NCI-H446 treated with DMSO at 0.1 percent for 48 hours (cell line): ENCODE measurements at regions not wholly inside any gene's neighbourhood (a gene's known extent, or its start where the extent isn't known, plus 50 kb on each side); places are given as distances from the start of the nearest gene placed in this dataset.

ENCODE experiments used
- DNase-seq: peaks from one replicate; lab custom pipeline; 2025; lab: John Stamatoyannopoulos, UW

DNA sequence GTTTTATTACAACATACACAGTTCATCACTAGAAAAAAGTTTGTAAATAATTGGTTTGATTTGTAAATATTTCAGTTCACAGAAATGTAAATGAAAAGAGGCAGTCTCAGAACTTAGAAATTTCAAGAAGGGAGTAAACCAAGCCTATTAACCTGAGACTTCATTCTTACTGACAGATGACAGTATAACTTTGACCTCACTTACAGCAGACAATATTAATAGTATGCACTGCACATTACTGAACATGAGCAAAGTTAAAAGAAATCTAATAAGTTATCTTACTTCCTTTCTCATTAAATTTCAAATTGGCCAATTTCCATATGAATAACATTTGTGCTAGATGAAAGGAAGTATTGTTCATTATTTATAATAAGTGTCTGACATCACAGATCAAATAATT lies 235.8 kb downstream of the SLC6A15 start:
- no peak for DNase-seq

DNA sequence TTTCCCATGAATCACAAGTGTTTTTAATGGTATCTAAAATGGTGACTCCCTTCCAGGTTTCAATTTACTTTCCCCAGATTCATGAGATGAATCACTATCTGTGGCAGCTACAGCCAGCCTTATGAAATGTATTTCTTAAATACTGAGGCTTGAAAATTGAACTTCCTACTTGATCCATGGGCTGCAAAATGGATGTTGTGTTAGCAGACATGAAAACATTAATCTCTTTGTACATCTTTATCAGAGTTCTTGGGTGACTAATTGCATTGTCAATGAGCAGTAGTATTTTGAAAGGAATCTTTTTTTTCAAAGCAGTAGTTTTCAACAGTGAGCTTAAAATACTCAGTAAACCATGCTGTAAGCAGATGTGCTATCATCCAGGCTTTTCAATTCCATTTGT lies 250.8 kb downstream of the SLC6A15 start:
- no peak for DNase-seq

DNA sequence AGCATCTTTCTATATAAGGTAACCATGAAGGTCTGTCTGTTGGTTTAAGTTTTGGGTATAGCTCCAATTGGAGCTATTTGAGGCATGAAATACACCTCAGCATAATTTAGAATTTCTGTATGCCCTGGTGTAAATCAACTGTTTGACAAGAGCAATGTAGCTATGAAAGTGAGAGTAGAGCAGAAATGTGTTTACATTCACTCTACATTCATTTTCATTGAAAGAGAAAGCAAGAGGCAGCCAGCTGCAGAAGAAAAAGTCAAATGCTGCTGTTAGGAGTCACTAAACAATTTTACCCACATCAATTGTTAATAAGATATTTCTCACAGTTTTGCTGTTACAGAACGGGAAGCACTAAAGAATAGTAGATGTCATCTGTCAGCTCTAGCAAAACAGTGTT lies 252.5 kb downstream of the SLC6A15 start:
- DNase-seq, result no peak

DNA sequence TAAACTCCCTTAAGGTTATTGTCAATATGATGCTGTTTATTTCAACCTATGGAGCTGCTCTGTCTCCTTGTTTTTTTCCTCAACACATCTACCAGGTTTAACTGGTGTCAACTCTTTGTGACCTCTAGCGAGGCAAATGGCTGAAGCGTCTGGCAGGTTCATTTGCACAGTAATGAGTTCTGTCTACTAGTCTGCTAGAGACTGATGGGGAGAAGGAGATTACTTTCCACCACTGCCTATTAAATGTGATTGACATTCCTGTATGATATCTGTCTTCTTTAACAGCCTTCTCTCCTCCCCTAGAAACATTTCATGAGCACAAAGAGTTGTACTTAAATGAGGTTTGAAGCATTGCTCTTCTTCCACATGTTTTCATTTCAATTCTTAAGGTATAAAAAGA lies 253.7 kb downstream of the SLC6A15 start:
- no peak for DNase-seq

DNA sequence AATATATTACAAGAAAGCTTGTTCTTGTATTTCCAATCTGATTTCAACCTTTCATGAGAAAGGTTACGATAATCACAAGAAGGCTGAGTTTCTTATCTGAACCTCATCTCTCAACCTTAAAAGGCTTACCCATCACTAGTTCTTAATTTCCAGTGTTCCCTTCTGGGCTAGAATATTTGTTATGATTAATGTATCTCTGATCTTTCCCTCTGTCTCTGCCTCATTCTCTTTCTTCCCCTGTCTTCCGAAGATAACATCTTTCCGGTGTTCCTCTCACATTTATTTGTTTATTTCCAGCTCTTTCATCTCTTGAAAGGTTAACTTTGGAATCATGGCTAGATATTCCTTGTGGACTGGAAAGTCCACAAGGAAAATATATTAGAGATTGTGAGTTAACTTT lies 255.9 kb downstream of the SLC6A15 start:
- DNase-seq, result no peak

DNA sequence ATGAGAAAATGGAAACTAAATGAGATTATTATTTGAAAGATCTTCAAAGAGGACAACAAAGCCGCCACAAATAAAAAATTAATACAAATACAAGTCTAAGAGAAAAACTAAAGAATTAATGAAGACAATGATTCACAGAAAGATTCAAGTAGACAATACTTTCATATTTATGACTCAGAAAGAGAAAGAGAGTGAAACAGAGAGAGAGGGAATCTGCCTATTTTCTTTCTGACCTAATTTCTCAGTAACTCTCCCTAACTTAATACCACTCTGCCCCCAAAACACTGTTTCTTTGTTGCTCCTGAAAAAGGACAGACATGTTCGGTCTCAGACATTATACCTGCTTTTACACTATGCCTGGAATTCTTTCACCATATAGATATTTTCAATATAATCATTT lies 259.1 kb downstream of the SLC6A15 start:
- DNase-seq, result no peak

DNA sequence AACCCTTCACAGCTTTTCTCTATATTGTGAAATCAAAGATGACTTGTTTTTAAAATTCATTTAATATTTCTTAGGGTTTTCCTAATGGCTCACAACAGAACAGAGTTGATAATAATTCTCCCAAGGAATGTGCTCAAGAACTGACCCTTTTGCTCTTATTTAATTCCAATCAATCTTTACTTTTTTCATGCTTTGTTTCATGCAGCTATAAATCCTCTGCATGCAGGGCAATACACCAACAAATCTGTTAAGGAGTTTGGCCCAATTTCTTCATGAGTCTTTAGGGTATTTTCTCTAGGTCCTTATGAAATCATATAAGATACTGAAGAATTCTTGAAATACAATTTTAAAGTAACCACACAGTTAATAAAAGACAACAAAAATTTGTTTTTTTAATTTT lies 264.2 kb downstream of the SLC6A15 start:
- DNase-seq, result no peak

DNA sequence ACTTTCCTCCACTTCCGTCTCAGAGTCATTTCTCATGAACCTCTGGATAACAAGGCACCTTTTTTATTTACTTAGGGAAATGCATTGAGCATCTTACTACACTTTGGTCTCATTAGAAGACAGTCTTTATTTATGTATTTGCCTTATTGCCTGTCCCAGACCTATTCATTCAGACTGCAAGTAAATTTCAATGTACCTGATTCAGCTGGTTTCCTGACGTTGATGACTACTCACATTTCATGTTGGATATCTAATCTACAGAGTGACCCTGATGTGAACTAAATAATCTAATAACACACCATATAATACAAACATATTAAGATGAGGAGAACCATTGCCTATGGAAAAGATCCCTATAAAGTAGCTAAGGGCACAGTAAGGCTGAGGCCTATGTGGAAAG lies 267.7 kb downstream of the SLC6A15 start:
- DNase-seq, result no peak

DNA sequence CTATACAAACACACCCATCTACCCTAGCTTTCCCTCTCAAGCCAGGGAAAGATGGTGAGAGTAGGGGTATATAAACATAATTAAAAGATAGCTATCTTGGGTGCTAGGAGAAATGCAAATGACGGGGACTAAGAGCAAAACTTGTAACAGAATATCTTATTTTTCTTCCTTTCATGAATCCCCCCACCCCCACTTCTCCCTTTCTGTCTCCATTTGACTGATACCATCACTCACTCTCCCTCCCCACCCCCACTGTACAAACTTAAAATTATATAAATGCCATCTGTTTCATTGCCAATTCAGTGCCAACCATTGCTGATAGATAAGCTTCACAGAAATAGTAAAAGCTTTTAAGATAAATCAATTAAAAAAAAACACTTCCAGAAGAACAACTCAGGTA lies 268.6 kb downstream of the SLC6A15 start:
- DNase-seq, result no peak

DNA sequence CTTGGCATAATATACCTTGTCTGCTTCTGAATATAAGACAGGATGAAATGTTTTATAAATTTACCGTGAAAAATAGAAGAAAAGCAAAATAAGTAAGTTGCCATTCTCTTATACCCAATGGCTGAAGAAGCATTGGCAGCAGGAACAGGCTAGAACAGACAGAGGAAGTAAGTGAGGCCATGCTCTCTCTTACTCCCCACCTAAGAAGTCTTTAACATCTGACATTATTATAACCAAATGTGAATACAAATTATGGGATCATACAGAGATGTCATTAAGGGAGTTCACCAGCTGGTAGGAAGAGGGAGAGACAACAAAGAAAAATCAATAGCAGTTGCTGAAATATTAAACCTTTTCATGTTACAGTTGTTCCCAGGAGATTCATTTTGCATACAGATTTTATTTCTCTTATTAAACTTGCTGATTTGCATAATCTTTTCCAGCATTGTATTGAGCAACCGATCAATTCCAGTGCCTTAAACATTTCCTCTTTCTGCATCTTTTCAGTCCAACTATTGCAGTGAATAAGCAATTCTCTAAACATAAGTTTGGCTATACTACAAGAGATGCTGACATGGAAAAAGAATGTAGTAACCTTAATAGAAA lies 270.6 kb downstream of the SLC6A15 start:
- peak; percentile 64 for DNase-seq

DNA sequence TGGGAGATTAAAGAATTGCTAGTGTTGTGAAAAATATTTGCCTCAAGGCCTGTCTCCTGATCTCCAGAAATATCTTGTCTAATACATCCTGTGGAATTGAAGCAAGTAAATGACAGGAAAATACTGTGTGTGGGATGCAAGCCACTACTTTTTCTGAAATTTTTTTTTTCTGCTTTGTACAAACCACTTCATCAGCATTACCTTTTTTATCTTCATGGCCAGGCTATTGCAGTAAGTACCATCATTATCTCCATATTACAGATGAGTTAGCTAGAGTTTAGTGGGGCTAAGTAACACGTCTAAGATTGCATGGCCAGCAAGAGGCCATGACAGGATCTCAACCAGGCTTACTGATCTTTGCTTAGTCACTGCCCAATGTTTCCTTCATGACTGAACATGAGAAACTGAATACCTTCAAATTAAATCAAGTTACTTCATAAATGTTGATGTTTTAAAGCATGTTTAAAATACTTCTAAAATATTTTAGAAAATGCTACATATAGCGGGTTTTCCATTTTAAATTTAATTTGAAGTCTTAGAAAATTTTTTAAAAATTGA lies 273.7 kb downstream of the SLC6A15 start:
- DNase-seq, result no peak

DNA sequence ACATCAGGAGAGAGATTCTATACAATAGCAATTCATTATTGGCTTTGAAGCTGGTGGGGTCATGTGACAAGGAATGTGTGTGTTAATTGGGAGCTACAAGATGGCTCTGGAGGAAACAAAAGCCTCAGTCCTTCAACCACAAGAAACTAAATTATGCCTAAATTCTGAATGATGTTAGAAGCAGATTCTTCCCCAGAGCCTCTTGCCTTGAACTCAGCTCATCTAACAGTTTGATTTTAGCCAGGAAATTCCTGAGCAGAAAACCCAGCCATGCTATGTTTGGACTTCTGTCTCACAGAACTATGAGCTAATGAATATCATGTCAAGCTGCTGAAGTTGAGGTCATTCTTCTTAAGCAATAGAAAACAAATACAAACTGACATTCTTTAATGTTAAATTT lies 274.7 kb downstream of the SLC6A15 start:
- no peak for DNase-seq

DNA sequence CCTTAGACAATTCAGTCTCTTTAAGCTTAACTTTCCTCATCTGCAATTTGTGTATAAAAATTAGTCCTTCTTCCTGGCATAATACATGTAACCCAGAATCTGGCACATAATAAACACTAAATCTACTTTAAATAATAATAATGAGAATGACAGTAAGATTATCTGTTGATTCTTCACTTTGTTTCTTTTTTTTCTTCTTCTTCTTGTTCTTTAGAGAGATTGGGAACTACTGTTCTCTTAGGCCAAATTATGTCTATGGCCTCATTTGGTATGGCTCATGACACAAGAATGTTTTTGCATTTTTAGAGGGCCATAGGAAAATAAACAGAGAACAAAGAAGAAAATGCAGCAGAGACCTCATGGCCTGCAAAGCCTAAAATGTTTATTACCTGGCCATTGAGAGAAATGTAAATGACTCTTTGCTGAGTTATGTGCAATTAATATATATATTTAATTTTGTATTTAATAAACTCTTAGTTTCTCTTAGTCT lies 275.8 kb downstream of the SLC6A15 start:
- DNase-seq, result no peak

DNA sequence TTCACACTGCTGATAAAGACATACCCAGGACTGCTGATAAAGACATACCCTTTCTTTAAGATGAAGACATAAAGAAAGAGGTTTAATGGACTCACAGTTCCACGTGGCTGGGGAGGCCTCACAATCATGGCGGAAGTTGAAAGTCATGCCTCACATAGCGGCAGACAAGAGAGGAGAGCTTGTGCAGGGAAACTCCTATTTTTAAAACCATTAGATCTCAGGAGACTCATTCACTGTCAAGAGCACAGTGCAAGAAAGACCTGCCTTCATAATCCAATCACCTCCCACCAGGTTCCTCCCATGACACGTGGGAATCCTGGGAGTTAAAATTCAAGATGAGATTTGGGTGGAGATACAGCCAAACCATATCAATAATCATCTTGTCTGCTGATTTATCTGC lies 278.1 kb downstream of the SLC6A15 start:
- DNase-seq, result no peak

DNA sequence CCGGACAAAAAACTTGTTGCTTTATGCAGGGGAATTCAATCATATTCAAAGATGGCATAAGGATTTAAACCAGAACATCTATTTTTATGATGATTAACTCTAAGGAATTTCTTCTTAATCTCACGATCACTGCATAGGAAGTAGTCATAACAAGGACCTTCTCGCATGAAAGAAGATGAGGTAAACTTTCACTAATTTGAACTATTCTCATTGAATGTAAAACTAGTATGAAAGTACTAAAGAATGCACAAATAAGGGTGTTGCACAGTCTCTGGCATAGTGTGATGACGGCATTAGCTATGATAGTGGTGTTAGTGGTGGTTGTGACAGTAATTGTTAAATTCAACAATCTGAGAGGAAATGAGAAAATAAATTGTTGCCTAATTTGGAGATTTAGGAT lies 280.0 kb downstream of the SLC6A15 start:
- DNase-seq, result no peak

DNA sequence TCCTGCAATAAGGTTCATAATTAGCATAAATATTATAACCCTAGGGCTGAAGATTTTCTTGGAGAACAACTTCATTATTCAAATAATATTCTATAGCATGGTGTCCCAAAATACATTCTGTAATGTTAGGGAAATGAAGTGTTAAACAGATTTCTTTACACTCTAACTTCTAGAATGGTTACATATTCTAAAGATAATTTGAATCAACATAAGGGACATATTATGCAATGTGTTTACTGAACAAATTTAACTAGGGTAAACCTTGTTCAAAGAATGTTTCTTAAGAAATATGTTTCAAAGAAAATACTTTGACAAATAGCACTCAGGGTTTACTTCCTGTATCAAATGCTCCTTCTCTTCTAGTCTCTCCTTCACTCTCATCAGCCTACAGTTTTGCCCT lies 281.6 kb downstream of the SLC6A15 start:
- DNase-seq, result no peak

DNA sequence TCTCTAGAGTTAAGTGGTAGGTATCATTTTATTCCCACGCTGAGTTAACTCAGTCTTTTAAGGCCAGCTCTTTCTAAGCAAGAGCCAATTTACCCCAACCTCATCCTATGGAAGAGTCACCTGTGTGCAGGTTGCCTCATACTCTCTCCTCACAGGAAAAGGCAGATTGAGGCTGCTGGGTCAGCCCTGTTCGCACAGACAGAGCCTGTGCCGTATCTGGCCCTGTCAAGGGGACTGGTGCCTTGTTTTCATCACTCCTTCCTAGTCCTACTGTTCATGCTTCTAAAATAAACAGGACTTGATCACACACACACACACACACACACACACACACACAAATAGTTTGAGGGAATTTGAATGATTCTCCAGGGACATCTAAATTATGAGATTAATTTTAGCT lies 285.0 kb downstream of the SLC6A15 start:
- DNase-seq, result no peak

DNA sequence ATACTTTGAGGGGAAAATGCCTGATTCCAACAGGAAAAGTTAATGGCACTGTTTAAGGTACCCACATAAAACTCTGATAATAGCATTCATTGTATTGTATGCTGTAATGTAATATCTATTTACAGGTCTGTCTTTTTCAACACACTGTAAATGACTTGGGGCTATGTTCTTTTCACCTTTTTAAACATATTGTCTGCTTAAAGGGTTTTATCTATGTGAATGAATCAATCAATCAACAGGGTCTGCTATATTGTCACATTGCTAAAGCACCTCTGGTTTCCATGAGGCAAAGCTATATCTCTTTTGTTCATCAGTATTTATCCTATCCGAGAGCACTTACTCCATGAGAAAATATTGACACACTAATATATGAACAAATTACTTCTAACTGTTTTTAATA lies 288.0 kb downstream of the SLC6A15 start:
- DNase-seq, result no peak

DNA sequence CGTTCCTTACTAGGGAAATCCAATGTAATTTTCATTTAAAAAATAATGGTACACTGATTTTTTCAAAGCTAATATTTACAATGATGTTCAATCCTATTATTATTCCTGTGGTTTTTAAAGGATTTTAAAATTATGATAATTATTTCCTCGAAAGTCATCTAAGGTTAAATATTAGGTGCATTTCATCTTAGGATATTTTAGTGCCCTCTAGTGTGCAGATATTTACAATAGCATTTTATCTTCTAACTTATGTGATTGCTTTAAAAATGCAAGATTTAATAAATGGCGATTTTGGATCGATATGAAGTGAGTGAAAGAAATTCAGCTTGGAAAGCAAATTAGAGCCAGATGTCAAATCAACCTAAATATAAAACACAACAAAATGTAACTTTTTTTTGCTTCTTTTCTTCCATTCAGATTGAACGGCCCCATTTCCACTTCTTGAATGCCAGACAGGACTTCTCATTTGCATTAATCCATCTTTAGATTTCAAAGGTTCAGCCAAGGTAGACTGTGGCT lies 293.5 kb downstream of the SLC6A15 start:
- DNase-seq, result no peak

DNA sequence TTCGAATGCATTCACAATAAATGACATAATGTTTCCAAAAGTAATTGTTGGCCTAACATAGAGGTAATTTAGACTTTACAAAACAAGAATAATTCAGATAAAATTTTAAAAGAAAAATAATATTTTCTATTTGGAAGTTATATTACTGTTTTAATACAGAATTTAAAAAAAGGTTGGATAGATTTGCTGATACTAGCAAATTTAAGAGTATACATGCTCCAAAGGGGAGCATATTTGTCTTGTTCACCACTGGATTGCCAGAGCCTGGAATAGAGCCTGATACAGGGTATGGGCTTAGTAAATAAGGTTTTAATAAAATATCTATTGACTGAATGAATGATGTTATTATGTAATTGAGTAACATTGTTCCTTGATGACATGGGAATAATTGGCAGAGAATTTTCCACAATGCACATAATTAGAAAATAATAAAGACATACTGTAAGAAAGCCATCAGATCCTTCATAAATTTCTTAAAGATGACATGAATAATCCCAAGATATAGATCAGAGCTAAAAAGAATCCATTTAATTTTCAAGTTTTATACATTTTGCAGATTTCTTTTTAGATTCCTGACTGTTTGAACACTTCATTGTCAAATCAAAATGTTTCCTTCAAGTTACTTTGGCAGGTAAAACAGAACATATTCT lies 305.3 kb downstream of the SLC6A15 start:
- no peak for DNase-seq

DNA sequence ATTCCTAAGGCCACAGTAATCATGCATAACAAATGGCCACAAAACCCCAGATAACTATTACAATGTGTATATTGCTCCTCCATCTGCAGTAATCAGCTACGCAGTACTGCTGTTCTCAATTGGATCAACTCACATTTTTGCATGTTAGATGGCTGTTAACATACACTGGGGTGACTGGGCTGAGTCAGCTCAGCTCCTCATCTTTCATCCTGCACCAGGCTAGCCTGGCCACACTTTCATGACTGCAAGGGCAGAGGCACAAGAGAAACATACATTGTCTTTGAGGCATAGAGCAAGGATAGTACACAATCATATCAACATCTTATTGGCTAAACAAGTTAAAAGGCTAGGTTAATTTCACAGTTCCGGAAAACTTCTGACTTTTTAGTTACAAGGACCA lies 306.6 kb downstream of the SLC6A15 start:
- DNase-seq, result no peak

DNA sequence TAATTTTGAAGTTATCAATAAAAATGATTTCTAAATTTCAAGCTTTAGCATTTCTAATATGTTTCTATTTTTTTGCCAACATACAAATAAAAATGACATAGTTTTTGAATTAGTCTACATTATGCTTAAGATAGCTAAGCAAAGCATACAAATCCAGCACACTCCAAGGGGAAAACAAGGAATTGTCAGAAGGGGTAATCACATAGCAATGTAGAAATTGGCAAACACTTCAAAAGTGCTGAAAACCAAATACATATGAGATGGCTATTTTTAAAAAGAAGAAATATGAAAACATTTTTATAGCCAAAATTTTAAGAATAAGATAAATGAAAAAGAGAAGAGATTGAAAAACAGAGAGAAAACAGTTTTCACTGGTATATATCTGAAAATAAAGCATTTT lies 308.0 kb downstream of the SLC6A15 start:
- no peak for DNase-seq

DNA sequence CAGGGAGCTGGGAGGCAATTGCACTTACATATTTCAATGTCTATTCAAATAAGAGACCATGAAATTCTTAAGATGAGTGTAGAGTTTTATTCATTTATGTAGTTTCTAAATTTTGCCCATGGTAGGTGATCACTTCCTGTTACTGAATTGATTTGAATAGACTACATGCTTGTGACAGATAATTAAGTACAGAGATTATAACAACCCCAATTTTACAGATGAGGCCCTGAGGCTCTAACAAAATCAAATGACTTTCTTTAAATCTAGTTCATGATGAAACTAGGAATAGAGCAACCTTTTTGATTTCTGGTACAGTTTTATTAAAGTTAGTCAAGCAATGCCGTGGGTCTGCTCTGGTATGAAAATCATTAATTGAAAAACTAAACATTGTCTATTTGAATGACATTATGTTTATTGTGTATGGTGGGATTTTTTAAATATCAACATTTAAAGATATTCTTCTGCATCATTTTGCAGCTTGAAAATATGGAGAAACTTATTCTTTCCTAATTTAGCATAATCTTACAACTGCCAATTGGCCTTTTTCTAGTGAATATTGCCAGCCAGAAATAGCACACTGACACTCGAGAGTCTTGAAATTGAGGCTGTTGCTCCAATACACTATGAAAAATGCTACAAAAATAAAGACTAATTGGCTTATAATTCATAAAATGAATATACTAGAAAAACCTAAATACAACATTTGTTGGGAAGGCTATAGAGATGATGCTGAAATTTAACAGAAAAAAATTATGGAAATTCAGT lies 308.9 kb downstream of the SLC6A15 start:
- no peak for DNase-seq
